DMS114 treated with DMSO at 0.1 percent for 48 hours (cell line): ENCODE measurements at regions not wholly inside any gene's neighbourhood (a gene's known extent, or its start where the extent isn't known, plus 50 kb on each side); places are given as distances from the start of the nearest gene placed in this dataset.

Experiments
- DNase-seq: peaks from one replicate; lab custom pipeline; 2025; ENCODE audit not compliant: unreplicated experiment; lab: John Stamatoyannopoulos, UW

DNA sequence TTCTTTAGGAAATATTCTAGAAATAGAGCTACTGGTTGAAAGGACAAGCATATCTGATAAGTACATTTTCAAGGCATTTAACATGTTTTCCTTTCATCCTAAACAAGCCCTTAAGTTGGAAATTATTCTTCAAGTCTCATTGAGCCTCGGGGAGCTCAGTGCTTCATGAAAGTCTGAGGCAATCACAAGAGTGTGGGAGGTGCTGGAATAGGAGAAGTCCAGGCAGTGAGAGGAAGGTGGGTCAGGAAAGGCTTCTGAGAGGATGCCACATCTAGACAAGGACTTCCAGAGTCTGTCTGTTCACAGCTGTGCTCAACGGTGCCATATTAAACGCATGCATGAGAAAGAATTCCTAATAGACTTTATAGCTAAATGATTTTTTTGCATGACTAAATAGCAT, 69.8 kb downstream of the CD83 start:
- DNase-seq: no peak

DNA sequence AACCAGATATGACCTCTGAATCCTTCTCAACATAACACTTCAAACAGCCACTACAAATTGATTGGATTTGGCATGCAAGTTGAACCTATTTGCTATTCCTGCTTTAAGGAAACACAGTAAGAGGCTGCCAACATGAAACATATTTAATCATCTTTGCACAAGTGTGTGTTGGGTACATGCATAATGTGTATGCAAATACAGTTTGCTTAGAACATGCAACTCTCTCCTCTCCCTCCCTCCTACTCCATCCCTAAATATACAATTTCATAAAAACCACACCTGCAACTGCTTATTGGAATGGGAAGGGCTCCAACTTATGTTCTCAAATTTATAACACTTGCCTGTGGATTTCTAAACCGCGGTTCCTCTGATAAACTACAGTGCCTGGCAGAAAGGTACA, 71.5 kb downstream of the CD83 start:
- no peak for DNase-seq

DNA sequence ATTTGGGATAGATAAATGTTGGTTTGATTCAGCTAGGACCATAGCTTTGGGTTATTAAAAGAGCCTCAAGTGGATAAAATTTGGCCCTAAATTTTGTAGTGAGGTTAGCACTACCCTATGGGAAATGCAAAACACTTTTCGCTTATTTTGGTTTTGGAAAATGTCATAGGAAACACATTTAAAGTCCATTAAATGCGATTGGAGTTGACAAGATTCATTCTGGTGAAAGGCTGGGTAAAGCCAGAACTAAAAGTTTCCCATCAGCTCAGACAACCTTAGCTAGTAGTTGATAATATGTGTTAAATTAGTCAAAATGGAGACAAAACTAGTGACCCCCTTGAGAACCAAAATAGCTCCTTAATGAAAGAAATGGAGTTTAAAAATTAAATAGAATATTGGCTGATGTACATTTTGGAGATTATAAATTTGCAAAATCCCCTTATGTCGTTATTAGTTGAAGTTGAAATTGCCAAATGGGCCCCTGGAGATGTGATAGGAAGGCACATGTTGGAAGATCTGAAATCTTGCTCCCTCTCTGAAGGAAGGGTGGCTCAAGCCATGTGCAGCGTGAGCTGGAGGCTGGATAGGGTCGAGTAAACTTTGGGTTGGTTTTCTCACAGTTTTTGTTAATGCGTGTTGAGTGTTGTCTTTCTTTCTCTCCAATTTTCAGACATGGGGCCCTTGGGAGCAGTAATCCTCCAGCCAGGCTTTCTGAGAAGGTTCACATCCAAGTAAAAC, 72.8 kb downstream of the CD83 start:
- DNase-seq: no peak

DNA sequence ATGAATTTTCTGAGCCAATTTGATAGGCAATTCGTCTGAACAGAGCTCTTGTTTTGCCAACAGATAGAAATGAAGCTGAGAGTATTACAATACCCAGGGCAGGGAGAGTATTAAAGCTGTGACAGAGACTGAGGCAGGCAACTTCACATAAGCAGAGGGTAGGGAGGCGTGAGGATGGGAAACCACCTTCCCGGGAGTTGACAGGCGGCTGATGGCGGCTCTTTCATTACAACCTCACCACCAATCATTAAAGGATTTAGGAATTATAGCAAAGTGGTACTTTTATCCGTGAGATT, 73.3 kb downstream of the CD83 start:
- DNase-seq: no peak

DNA sequence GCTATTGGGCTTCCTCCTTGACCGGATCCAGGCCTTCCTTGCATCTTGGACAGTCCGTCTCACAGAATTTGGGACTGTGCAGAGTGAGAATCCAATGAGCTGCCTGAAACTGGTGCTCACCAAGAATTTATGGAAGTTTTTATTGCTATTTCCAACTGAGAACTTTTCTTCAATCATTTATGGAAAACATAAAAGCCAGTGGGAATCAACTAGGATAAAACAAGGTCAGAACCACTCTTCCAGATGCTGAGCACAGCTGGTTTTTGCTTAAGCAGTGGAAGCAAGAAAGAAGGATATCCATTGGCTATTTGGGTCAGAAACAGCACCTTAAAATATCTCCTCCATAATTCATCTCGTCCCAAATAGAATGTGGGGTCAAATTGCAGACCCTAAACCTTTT, 74.2 kb downstream of the CD83 start:
- DNase-seq: no peak

DNA sequence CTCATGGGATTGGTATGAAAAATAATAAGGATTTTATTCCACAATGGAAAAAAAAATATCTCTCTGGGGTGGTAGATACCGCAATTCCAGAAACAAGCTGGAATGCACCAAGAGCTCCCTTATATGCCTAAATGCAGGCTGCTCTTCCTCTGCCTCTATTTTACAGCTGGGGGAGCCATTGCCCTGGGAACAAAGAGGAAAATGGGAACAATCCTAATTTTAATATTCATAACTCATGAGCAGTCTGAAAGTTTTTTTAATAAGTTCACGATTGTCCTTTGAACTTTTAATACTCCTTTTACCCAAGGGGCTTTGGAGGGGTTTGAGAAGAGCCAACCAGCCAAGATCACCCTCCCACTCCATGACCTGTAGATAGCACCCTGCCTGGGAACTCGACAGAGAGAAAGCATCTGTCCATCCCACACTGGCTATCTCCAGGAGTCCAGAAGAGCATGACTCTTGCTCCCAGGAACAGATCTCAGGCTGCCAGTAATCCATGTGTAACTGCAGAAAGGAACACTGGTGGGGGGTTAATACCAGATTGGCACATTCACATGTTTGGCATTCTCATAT, 74.7 kb downstream of the CD83 start:
- no peak for DNase-seq

DNA sequence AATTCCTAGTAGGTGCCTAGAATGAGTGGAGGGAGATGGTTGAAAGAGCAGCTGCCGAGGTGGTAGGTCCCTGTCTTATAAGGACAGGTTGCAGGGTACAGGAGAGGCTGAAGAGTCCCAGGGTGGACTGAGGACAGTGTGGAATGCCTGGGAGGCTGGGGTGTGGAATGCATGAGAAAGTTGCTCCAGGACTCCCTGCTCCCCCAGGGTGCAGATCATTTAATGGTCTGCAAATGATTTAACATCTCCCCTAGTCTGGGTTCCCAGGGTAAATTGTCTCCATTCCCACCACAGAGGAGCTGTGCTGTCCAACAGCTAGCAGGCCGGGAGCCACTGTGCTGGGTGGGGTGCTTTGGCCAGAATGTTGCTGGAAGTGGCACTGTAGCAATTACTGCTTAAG, 76.0 kb downstream of the CD83 start:
- no peak for DNase-seq

DNA sequence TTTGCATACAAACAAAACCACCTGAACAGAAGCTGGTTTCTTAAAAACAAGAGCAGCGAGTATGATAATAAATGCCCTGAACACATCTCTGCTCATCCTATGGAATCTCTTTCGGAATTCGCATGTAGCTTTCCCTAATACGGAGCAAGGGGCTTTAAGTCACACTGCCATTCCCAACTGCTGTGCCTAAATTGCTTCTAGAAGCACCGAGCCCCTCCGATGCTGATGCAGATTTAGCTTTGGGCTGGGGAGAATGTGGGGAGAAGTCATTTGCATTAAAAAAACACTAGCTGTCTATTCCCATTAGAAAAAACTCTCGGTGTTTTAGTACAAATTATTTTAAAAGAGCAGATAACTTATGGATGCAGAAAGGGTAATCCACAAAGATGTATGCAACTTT, 76.9 kb downstream of the CD83 start:
- no peak for DNase-seq

DNA sequence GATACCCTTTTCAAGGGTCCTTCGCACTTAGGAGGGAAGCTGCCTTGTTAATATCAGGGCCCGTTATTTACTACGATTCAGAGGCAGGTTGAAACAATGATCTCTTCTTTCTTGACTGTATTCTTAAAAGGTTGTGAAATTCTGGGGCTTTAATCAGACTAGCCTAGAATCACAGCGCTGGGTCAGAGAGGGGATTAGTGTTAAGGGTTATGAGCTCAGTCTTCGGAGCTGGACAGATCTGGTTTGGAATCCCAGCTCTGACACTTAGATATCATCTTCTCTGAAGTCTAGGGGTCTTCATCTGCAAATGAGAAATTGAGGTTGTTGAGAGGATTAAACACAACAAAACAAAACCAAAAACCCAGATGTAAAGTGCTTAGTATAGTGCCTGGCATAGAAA, 77.4 kb downstream of the CD83 start:
- DNase-seq: no peak

DNA sequence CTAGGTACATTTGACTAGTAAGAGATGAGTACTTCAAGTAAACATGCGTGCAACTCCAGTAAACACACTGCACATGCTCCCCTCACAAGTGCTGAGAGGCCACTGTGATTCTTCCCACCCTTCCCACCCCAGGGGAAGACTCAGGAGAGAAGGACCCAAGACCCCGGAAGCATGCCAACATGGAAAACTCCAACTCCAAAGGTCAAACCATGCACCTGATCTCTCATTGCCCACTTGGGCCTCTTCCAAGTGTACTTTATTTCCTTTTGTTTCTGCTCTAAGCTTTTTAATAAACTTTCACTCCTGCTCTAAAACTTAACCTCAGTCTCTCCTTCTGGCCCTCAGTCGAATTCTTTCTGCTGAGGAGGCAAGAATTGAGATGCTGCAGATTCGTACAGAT, 78.5 kb downstream of the CD83 start:
- DNase-seq: no peak

DNA sequence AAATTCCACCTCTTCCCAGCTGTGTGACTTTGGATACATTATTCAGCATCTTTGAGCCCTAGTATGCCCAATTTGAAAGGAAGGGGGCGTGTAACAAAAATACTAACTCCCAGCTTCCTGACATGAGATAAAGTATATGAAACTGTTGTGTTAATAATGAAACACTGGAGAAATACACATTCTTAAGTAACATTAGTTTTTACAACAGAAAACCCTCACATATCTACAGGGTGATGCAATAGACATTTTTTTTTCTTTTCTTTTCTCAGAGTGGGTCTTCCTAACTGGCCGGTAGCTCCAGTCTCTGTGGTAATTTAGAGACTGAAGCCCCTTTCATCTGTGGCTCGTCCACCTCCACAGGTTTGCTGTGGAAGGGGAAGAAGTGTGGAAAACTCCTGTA, 79.5 kb downstream of the CD83 start:
- DNase-seq: no peak

DNA sequence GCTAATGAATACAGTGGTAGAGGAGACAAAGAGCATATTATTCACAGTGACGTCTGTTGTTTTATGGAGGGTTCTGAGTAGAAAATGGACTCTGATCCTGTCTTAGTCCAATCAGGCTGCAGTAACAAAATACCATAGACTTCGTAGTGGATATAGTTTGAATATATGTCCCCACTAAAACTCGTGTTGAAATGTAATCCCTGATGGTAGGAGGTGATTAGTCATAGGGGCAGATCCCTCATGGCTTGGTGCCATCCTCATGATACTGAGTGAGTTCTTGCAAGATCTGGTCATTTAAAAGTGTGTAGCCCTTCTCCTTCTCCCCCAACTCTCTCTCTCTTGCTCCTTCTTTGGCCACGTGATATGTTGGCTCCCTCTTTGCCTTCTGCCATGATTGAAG, 82.5 kb downstream of the CD83 start:
- DNase-seq: no peak

DNA sequence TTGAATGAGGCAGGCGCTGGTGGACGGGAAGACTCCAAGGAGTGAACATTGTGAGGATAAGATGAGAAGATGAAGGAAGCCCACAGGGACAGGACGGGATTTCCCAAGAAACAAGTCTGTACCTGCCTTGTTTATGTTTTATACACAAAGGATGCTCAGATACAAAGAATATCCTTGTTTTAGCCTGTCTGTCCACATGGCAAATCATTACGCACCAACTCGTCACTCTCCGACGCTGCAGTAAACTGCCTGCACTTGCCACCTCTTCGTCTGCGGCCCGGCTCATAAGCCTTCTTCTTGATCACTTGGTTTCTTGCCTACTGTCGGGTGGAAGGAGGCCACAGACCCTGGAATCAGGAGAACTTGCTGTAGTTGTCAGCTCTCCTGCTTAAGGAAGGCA, 85.4 kb downstream of the CD83 start:
- DNase-seq: no peak

DNA sequence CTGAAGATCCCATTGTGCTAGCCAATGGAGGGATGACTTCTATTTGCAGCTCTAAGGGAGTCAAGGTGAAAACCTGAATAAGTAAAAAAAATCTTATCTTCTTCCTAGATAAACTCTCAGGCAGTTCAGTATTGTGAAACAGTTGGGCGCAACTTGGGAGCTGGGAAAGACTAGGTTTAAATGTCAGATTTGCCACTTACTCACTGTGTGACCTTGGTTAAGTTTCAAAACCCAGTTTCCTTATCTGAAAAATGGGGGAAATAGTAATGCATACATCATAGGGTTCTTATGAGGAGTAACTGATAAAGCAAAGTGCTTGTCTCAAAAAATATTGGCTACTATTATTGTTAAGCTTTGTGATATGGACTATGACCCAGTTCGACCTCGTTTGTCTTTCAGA, 88.8 kb downstream of the CD83 start:
- no peak for DNase-seq

DNA sequence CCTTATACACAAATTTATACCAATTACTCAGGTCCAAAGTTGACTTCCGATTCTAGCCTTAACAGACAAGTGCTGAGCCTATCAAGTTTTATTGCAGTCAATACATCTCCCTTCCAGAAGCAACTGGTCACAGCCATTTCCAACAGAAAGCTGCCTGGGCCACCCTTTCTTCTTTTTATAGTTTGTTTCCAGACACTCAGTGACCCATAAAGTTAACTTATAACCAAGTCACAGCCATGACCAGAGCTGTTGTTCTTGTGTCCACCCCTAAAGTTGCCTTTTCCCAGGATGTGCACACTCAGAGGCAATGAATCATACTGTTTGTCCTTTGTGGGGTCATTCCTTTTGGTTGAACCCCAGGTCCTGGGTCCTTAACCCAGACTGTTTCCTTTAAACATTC, 89.9 kb downstream of the CD83 start:
- DNase-seq: no peak

DNA sequence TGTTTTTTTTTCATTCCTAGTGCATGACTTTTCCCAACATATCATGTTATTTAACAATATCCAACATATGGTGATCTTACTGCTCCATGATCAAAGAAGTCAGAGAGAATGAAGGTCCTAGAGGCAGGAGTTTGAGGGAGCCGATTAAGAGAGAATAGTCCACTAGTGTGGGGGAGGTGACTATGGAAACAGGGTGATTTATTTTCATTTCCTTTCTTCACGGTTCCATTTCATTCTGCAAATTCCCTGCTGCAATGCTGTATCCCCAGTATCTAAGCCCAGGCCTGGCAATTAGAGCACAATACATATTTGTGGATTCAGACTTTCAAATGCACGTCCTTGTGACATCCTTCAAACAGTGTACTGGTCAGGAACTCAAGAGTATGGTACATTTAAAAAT, 91.4 kb downstream of the CD83 start:
- DNase-seq: no peak

DNA sequence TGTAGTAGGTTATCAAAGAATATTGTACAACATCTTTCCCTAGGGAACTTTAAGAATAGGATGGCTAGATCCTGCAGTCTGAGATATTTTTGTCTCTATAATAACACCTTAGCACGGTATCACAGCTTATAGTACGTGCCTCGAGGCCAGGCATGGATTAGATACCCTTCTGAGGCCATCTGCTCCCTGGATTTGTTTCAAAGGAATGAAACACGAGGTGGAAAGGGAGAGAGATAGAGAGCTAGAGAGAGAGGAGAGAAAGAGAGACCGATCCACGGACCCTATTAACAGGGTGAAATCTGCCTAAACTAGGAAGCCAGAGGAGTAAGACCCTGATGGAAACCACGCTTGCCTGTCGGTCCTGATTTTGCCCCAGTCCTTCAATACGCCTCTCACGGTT, 92.5 kb downstream of the CD83 start:
- DNase-seq: no peak

DNA sequence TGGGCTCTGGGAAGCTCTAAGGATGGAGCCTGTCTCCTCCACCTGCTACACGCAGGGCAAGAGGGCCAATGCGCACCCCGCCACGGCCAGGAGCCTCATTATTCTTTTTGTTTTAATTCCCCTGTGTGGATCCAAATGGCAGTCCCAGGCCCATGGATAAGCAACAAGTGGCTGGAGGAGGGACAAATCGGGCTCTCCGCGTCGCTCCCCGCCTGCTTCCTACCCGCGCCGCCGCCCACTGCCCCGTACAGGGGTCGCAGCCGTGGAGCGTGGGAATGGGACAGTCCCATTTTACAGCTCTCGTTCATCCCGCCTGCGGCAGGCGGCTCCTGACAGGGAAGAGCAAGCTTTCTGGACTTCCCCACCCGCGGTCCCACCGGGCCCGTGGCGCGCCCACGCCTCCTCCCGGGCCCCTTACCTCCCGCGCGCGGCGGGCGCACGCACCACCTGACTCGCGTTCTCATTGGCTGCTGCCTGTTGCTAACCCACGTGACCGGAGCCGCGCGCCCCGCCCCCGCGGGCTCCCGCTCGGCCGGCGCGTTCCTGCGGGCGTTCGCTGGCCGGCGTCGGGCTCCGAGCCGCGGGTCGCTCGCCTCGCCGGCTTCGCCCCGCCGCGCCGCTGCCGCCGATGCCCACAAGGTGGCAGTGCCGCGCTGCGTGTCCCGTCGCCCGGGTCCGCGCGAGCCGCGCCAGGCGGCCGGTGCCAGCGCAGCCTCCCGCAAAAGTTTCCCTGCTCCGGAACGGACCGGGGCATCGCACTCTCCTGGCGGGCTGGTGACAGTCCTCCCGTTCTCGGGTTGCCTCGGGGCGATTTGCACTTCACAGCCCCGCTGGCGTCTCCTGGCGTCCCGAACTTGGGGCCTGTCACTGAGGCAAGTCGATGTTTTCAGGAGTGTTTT, 93.3 kb downstream of the CD83 start:
- DNase-seq: peak; percentile 87

DNA sequence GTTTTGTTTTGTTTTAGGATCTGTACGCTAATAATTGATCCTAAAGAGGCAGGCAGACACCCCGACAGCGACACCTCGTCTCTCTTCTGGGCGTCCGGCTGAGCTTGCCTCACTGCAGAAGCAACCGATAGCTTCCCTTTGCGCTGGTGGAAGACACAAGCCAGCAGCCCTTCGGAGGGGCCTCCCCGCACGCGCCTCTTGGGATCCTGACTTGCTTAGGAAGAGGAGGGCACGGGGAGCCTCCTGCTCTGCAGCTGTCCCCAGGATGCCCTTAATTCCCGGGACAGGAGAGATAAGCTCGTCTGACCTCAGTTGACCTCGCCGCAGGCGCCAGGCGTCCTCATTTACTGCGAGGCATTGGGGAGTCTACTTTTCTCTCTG, 94.0 kb downstream of the CD83 start:
- no peak for DNase-seq

DNA sequence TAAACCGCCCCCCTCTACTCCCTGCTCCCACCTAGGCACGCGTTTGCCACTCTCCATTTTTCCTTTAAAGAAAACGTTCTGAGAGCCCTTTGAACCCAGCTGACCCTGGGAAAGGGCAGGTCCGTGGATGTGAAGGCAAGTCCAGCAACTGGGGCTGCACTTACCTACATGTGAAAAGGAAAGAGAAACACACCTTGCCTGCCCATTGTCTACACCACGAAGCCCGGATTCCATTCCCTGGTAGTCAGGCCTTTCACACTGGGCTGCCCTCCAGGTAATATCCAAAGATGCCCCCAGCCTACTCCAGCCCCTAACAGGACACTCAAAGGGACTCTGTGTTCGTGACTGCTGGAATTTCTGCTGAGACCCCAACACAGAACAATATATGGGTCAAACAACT, 94.4 kb downstream of the CD83 start:
- DNase-seq: no peak

DNA sequence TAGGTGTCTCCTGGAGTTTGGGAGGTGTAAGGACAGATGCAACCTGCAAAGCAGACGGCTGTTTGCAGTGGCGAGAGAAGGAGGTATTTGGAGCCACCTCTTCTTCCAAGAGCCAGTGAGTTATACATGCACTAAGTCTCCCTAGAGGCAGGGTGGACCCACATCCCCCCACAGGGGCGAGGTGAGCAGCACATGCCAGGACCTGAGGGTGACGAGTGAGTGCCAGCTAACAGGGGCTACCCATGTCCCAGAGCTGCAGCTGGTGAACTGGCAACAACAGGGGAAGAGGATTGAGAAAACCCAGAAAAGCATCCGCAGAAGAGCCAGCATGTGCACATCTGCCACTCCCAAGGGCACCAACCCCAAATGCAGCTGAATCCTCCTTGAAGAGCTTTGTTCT, 95.1 kb downstream of the CD83 start:
- DNase-seq: no peak

DNA sequence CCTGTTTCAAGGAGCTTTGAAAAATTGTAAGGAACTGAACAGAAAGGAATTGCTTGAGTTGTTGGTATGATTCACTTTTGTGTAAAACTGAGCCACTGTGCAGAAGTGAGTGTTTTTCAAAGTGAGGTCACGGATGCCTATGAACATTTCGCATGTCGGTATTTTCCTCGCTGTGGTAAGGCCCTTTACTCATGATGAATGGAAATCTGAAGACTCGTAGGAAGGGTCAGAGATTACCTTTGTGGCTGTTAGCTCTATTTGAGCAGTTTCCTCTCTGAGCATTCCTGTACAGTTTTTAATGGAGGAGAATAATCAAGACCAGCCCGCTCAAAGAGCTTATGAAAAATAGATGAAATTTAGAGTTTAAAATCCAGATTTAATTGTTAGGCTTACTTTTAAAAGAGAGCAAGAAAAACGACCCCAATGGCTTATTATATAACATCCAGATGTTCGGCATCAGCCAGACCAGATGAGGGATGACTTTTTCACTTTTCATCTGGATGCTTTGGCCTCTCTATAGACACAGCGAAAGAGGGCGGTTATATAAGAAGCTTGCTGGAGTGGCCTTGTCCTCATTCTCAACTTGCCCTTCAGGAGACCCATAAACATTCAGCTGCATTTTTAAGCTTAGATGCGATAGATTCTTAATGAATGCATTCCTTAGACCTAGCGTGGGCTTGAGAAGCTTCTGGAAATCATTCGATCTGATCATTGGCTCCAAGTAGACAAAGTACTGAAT, 99.5 kb downstream of the CD83 start:
- no peak for DNase-seq
